ENCODE measurements at regions not wholly inside any gene's neighbourhood (a gene's known extent, or its start where the extent isn't known, plus 50 kb on each side); places are given as distances from the start of the nearest gene placed in this dataset.
A peak's percentile ranks its signal among the peaks of the same experiment; 100 is the strongest.
"Not testable (repeated sequence)": the region's sequence is repeated elsewhere in the genome, so short reads cannot be mapped to it uniquely, and the experiment has no call there.

GRCh38 chr6:74182992-74183391 is 487.0 kb downstream of the CD109 start:
- no peak for DNase-seq (ENCODE audit: low spot score)

GRCh38 chr6:74181471-74181870 is 485.5 kb downstream of the CD109 start:
- no peak for DNase-seq (ENCODE audit: low spot score)

- no peak for DNase-seq (ENCODE audit: low spot score)
Observed at GRCh38 chr6:74177506-74177905, 481.5 kb downstream of the CD109 start.

GRCh38 chr6:74170550-74170949 is 474.5 kb downstream of the CD109 start:
- DNase-seq (ENCODE audit: low spot score), result not testable (repeated sequence)

GRCh38 chr6:74170118-74170517 is 474.1 kb downstream of the CD109 start:
- DNase-seq (ENCODE audit: low spot score), result no peak

- DNase-seq (ENCODE audit: low spot score), result no peak
Observed at GRCh38 chr6:74167976-74168375, 472.0 kb downstream of the CD109 start.

GRCh38 chr6:74167511-74167910 is 471.5 kb downstream of the CD109 start:
- no peak for DNase-seq (ENCODE audit: low spot score)

- DNase-seq (ENCODE audit: low spot score), result no peak
Observed at GRCh38 chr6:74166849-74167248, 470.8 kb downstream of the CD109 start.

GRCh38 chr6:74161380-74161779 is 465.4 kb downstream of the CD109 start:
- DNase-seq (ENCODE audit: low spot score), result no peak

- no peak for DNase-seq (ENCODE audit: low spot score)
Observed at GRCh38 chr6:74152096-74152675, 456.2 kb downstream of the CD109 start.

- DNase-seq (ENCODE audit: low spot score), result no peak
Observed at GRCh38 chr6:74145931-74146330, 449.9 kb downstream of the CD109 start.

- DNase-seq (ENCODE audit: low spot score), result peak; percentile 92
Observed at GRCh38 chr6:74137911-74138310, 441.9 kb downstream of the CD109 start.

GRCh38 chr6:74134327-74134726 is 438.3 kb downstream of the CD109 start:
- no peak for DNase-seq (ENCODE audit: low spot score)

GRCh38 chr6:74133073-74133472 is 437.1 kb downstream of the CD109 start:
- DNase-seq (ENCODE audit: low spot score), result no peak

- no peak for DNase-seq (ENCODE audit: low spot score)
Observed at GRCh38 chr6:74130641-74131040, 434.6 kb downstream of the CD109 start.

- no peak for DNase-seq (ENCODE audit: low spot score)
Observed at GRCh38 chr6:74128536-74128935, 432.5 kb downstream of the CD109 start.

- DNase-seq (ENCODE audit: low spot score), result no peak
Observed at GRCh38 chr6:74117113-74117512, 421.1 kb downstream of the CD109 start.

- no peak for DNase-seq (ENCODE audit: low spot score)
Observed at GRCh38 chr6:74115674-74116073, 419.7 kb downstream of the CD109 start.

GRCh38 chr6:74114428-74114827 is 418.4 kb downstream of the CD109 start:
- DNase-seq (ENCODE audit: low spot score), result no peak

- DNase-seq (ENCODE audit: low spot score), result no peak
Observed at GRCh38 chr6:74113901-74114300, 417.9 kb downstream of the CD109 start.

- no peak for DNase-seq (ENCODE audit: low spot score)
Observed at GRCh38 chr6:74103417-74103816, 407.4 kb downstream of the CD109 start.

- no peak for DNase-seq (ENCODE audit: low spot score)
Observed at GRCh38 chr6:74100719-74101287, 404.8 kb downstream of the CD109 start.

GRCh38 chr6:74096329-74096728 is 400.3 kb downstream of the CD109 start:
- DNase-seq (ENCODE audit: low spot score), result no peak

- DNase-seq (ENCODE audit: low spot score), result no peak
Observed at GRCh38 chr6:74093361-74093760, 397.4 kb downstream of the CD109 start.

Data from kidney capillary endothelial cell (primary cell).